ENCODE measurements at regions not wholly inside any gene's neighbourhood (a gene's known extent, or its start where the extent isn't known, plus 50 kb on each side); places are given as distances from the start of the nearest gene placed in this dataset.
A peak's percentile ranks its signal among the peaks of the same experiment; 100 is the strongest.

DNA sequence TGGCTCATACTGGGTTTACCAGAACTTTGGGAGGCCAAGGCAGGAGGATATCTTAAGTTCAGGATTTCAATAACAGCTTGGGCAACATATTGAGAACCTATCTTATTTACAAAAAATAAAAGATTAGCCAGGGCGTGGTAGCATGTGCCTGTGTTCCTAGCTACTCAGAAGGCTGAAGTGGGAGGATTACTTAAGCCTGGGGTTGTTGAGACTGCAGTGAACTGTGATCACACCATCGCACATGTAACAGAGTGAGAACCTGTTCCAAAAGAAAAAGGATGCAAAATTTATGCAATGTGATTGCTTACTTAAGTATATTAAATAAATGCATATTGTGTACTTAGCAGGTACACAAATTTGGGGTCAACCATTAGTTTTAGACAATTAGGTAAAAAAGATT lies 768.9 kb upstream of the CDH7 start:
- no peak for DNase-seq (ENCODE audit: low spot score)
- Histone ChIP-seq H3K9me3 (replicated peaks in 1 of 2; ENCODE audit: control insufficient read depth in 2 of 2, insufficient read depth in 1 of 2, low read depth in 1 of 2, low read length in 2 of 2) (peaks cover 5 to 8% of the 10 kb centered on the region in 2 donors), H2AK5ac (ENCODE audit: low read depth, low read length) (no peak overlapping the region), H3K4ac (ENCODE audit: low read length) (no peak overlapping the region), H2AFZ (ENCODE audit: low read length) (no peak overlapping the region), H3K27me3 (ENCODE audit: control insufficient read depth in 3 of 3, insufficient read depth in 3 of 3, low read depth in 1 of 3, low read length in 3 of 3) (no peaks in the 10 kb centered on the region), H2BK120ac (ENCODE audit: low read depth, low read length) (no peak overlapping the region), H3K4me1 (ENCODE audit: control insufficient read depth in 2 of 2, insufficient read depth in 1 of 2, low read depth in 1 of 2, low read length in 2 of 2) (no peaks in the 10 kb centered on the region), H3K79me1 (ENCODE audit: low read depth, low read length) (no peaks in the 10 kb centered on the region), H3K18ac (ENCODE audit: low read length) (no peak overlapping the region), H2BK15ac (ENCODE audit: low read length) (no peak overlapping the region), H4K8ac (ENCODE audit: low read depth, low read length) (no peak overlapping the region), H3K23ac (ENCODE audit: low read depth, low read length, poor library complexity) (no peak overlapping the region), H2BK5ac (ENCODE audit: low read length) (no peak overlapping the region), H2BK12ac (ENCODE audit: low read length) (no peak overlapping the region), H3K4me2 (ENCODE audit: insufficient read depth, low read length, poor library complexity, severe bottlenecking) (no peak overlapping the region), H3K36me3 (replicated peaks in 1 of 2; ENCODE audit: control insufficient read depth in 2 of 2, insufficient read depth in 2 of 2, low read length in 2 of 2) (no peaks in the 10 kb centered on the region), H4K91ac (ENCODE audit: low read depth, low read length, poor library complexity) (no peak overlapping the region), H3K9ac (ENCODE audit: low read depth, low read length, poor library complexity) (no peak overlapping the region), H3K27ac (replicated peaks; ENCODE audit: low read length) (no peak overlapping the region), H3K4me3 (ENCODE audit: low read length in 2 of 2) (no peak overlapping the region), H3K14ac (ENCODE audit: low read length) (no peak overlapping the region)
- no CpG with 5 or more reads among the region's 2 CpGs for WGBS, 2 donors (ENCODE audit: extremely low coverage in 2 of 2, insufficient read length in 2 of 2, insufficient replicate concordance in 1 of 2)

DNA sequence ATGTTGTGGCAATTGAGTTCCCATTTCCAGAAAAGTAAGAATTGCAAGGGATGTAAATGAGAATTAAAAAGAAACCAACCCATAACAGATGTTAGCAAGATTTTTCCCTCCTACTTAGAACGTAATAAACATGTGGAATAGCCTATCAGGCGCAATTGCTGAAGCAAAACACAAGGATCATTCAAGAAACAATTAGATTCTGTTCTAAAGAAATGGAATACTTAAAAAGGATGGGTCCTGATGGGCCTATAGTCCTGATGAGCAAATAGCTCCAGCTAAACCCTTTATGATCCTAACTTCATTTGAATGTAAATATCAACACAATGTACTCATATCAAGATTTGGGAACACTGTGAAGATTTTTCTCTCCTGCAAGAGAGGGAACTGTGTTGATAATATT lies 771.0 kb upstream of the CDH7 start:
- H2BK15ac ChIP-seq (ENCODE audit: low read length) = no peak overlapping the region
- no peak overlapping the region for H3K27ac ChIP-seq (replicated peaks; ENCODE audit: low read length)
- H3K4ac ChIP-seq (ENCODE audit: low read length) = no peak overlapping the region
- no peak overlapping the region for H2BK120ac ChIP-seq (ENCODE audit: low read depth, low read length)
- no peak overlapping the region for H3K14ac ChIP-seq (ENCODE audit: low read length)
- no peak overlapping the region for H3K4me2 ChIP-seq (ENCODE audit: insufficient read depth, low read length, poor library complexity, severe bottlenecking)
- no peak overlapping the region for H2BK5ac ChIP-seq (ENCODE audit: low read length)
- no peak overlapping the region for H3K18ac ChIP-seq (ENCODE audit: low read length)
- H2AFZ ChIP-seq (ENCODE audit: low read length) = no peak overlapping the region
- H3K79me1 ChIP-seq (ENCODE audit: low read depth, low read length) = no peaks in the 10 kb centered on the region
- no CpG with 5 or more reads among the region's 2 CpGs for WGBS, 2 donors (ENCODE audit: extremely low coverage in 2 of 2, insufficient read length in 2 of 2, insufficient replicate concordance in 1 of 2)
- no peaks in the 10 kb centered on the region for H3K4me1 ChIP-seq (ENCODE audit: control insufficient read depth in 2 of 2, insufficient read depth in 1 of 2, low read depth in 1 of 2, low read length in 2 of 2)
- no peak overlapping the region for H3K23ac ChIP-seq (ENCODE audit: low read depth, low read length, poor library complexity)
- H3K9ac ChIP-seq (ENCODE audit: low read depth, low read length, poor library complexity) = no peak overlapping the region
- H2BK12ac ChIP-seq (ENCODE audit: low read length) = no peak overlapping the region
- DNase-seq (ENCODE audit: low spot score) = no peak
- peaks cover 5 to 8% of the 10 kb centered on the region in 2 donors for H3K9me3 ChIP-seq (replicated peaks in 1 of 2; ENCODE audit: control insufficient read depth in 2 of 2, insufficient read depth in 1 of 2, low read depth in 1 of 2, low read length in 2 of 2)
- H3K27me3 ChIP-seq (ENCODE audit: control insufficient read depth in 3 of 3, insufficient read depth in 3 of 3, low read depth in 1 of 3, low read length in 3 of 3) = no peaks in the 10 kb centered on the region
- no peak overlapping the region for H4K8ac ChIP-seq (ENCODE audit: low read depth, low read length)
- H2AK5ac ChIP-seq (ENCODE audit: low read depth, low read length) = no peak overlapping the region
- H3K4me3 ChIP-seq (ENCODE audit: low read length in 2 of 2) = no peak overlapping the region
- no peak overlapping the region for H4K91ac ChIP-seq (ENCODE audit: low read depth, low read length, poor library complexity)
- no peaks in the 10 kb centered on the region for H3K36me3 ChIP-seq (replicated peaks in 1 of 2; ENCODE audit: control insufficient read depth in 2 of 2, insufficient read depth in 2 of 2, low read length in 2 of 2)

DNA sequence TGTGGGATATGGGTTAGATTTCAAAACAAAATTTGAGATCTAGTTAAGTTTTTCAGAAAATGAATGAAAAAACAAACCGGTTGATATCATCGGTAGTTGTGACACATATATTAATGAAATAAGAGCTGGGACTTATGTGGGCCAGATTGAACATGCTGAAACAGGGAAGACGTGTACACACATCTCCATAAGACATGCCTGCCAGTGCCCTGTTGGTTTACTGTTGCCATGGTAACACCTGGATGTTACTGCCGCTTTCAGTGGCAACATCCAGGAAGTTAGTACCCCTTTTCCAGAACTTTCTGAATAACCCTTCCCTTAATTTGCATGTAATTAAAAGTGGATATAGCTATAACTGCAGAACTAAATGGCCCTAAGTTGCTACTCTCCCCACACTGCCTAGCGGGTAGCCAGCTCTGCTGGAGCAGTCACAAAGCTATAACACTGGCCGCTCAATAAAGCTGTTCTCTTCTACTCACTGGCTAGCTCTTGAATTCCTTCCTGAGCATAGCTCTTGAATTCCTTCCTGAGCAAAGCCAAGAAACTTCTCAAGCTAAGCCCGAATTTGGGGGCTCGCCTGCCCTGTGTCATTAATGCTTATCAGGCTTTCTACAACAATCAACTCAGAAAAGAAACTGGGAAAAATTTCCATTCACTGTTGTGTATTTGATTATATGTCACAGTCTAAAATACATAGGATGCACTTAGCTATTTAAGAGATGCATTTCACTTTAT lies 776.3 kb upstream of the CDH7 start:
- Histone ChIP-seq H3K27me3 (ENCODE audit: control insufficient read depth in 3 of 3, insufficient read depth in 3 of 3, low read depth in 1 of 3, low read length in 3 of 3) (no peaks in the 10 kb centered on the region), H2BK5ac (ENCODE audit: low read length) (no peak overlapping the region), H3K27ac (replicated peaks; ENCODE audit: low read length) (no peak overlapping the region), H3K23ac (ENCODE audit: low read depth, low read length, poor library complexity) (no peak overlapping the region), H4K8ac (ENCODE audit: low read depth, low read length) (no peak overlapping the region), H4K91ac (ENCODE audit: low read depth, low read length, poor library complexity) (no peak overlapping the region), H2BK15ac (ENCODE audit: low read length) (no peak overlapping the region), H3K4me3 (ENCODE audit: low read length in 2 of 2) (no peak overlapping the region), H3K14ac (ENCODE audit: low read length) (no peak overlapping the region), H2AK5ac (ENCODE audit: low read depth, low read length) (no peak overlapping the region), H3K9ac (ENCODE audit: low read depth, low read length, poor library complexity) (no peak overlapping the region), H2AFZ (ENCODE audit: low read length) (peak overlapping the region; percentile 62), H3K36me3 (replicated peaks in 1 of 2; ENCODE audit: control insufficient read depth in 2 of 2, insufficient read depth in 2 of 2, low read length in 2 of 2) (no peaks in the 10 kb centered on the region), H3K9me3 (replicated peaks in 1 of 2; ENCODE audit: control insufficient read depth in 2 of 2, insufficient read depth in 1 of 2, low read depth in 1 of 2, low read length in 2 of 2) (no peaks in the 10 kb centered on the region), H3K4me2 (ENCODE audit: insufficient read depth, low read length, poor library complexity, severe bottlenecking) (no peak overlapping the region), H2BK12ac (ENCODE audit: low read length) (no peak overlapping the region), H2BK120ac (ENCODE audit: low read depth, low read length) (no peak overlapping the region), H3K18ac (ENCODE audit: low read length) (no peak overlapping the region), H3K79me1 (ENCODE audit: low read depth, low read length) (no peaks in the 10 kb centered on the region), H3K4me1 (ENCODE audit: control insufficient read depth in 2 of 2, insufficient read depth in 1 of 2, low read depth in 1 of 2, low read length in 2 of 2) (no peaks in the 10 kb centered on the region), H3K4ac (ENCODE audit: low read length) (no peak overlapping the region)
- no peak for DNase-seq (ENCODE audit: low spot score)
- no CpG with 5 or more reads among the region's 8 CpGs for WGBS, 2 donors (ENCODE audit: extremely low coverage in 2 of 2, insufficient read length in 2 of 2, insufficient replicate concordance in 1 of 2)

DNA sequence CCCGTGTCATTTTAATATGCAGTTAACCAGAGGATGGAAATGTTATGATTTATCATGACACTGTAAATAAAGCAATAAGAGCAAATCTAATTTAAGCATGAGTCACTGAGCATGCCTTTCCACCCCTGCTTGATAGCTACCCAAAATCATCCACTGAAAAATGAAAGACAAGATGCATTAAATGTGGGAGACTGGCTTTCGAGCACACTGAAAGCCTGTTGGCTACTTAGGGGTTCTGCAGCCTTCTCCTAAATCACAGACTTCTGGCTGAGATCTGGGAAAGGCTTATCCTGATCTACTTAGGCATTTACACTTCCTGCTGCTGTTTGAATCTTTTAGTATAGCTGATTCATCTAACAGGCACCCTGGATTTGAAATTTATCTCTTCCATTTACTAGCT lies 778.3 kb upstream of the CDH7 start:
- H4K8ac ChIP-seq (ENCODE audit: low read depth, low read length) = no peak overlapping the region
- no peaks in the 10 kb centered on the region for H3K79me1 ChIP-seq (ENCODE audit: low read depth, low read length)
- no CpG with 5 or more reads among the region's 2 CpGs for WGBS, 2 donors (ENCODE audit: extremely low coverage in 2 of 2, insufficient read length in 2 of 2, insufficient replicate concordance in 1 of 2)
- no peak overlapping the region for H3K4me2 ChIP-seq (ENCODE audit: insufficient read depth, low read length, poor library complexity, severe bottlenecking)
- no peak overlapping the region for H3K14ac ChIP-seq (ENCODE audit: low read length)
- no peaks in the 10 kb centered on the region for H3K4me1 ChIP-seq (ENCODE audit: control insufficient read depth in 2 of 2, insufficient read depth in 1 of 2, low read depth in 1 of 2, low read length in 2 of 2)
- DNase-seq (ENCODE audit: low spot score) = no peak
- H3K4ac ChIP-seq (ENCODE audit: low read length) = no peak overlapping the region
- no peak overlapping the region for H3K9ac ChIP-seq (ENCODE audit: low read depth, low read length, poor library complexity)
- no peak overlapping the region for H3K4me3 ChIP-seq (ENCODE audit: low read length in 2 of 2)
- no peak overlapping the region for H2AFZ ChIP-seq (ENCODE audit: low read length)
- no peaks in the 10 kb centered on the region for H3K27me3 ChIP-seq (ENCODE audit: control insufficient read depth in 3 of 3, insufficient read depth in 3 of 3, low read depth in 1 of 3, low read length in 3 of 3)
- no peak overlapping the region for H3K27ac ChIP-seq (replicated peaks; ENCODE audit: low read length)
- H3K23ac ChIP-seq (ENCODE audit: low read depth, low read length, poor library complexity) = no peak overlapping the region
- H2BK15ac ChIP-seq (ENCODE audit: low read length) = no peak overlapping the region
- no peak overlapping the region for H4K91ac ChIP-seq (ENCODE audit: low read depth, low read length, poor library complexity)
- H3K9me3 ChIP-seq (replicated peaks in 1 of 2; ENCODE audit: control insufficient read depth in 2 of 2, insufficient read depth in 1 of 2, low read depth in 1 of 2, low read length in 2 of 2) = no peaks in the 10 kb centered on the region
- H2BK120ac ChIP-seq (ENCODE audit: low read depth, low read length) = no peak overlapping the region
- no peak overlapping the region for H2AK5ac ChIP-seq (ENCODE audit: low read depth, low read length)
- no peak overlapping the region for H3K18ac ChIP-seq (ENCODE audit: low read length)
- no peak overlapping the region for H2BK12ac ChIP-seq (ENCODE audit: low read length)
- no peaks in the 10 kb centered on the region for H3K36me3 ChIP-seq (replicated peaks in 1 of 2; ENCODE audit: control insufficient read depth in 2 of 2, insufficient read depth in 2 of 2, low read length in 2 of 2)
- H2BK5ac ChIP-seq (ENCODE audit: low read length) = no peak overlapping the region
